ENCODE measurements at regions not wholly inside any gene's neighbourhood (a gene's known extent, or its start where the extent isn't known, plus 50 kb on each side); places are given as distances from the start of the nearest gene placed in this dataset.

- no peaks in the 10 kb centered on the region for H3K36me3 ChIP-seq
- no peak for DNase-seq
- H3K4me3 ChIP-seq = no peak overlapping the region
Measured at GRCh38 chr1:103469801-103470200, 55.7 kb upstream of the RNPC3 start.

DNA sequence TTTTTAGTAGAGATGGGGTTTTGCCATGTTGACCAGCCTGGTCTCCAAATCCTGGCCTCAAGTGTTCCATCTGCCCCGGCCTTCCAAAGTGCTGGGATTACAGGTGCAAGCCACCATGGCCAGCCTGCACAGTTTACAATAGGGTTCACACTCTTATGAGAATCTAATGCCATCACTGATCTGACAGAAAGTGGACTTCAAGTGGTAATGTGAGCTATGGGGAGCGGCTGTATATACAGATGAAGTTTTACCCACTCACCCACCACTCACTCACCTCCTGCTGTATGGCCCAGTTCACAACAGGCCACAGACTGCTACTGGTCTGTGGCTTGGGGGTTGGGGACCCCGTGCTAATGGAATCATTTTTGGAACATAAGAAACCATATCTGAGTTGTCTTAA, 58.4 kb upstream of the RNPC3 start:
- Histone ChIP-seq H3K36me3 (no peaks in the 10 kb centered on the region), H3K9me3 (no peaks in the 10 kb centered on the region), H3K27ac (no peak overlapping the region), H3K4me3 (no peak overlapping the region), H3K4me1 (no peaks in the 10 kb centered on the region), H3K27me3 (no peaks in the 10 kb centered on the region)
- no peak for TF ChIP-seq POLR2A (IDR thresholded peaks at IDR 0.05)
- TF ChIP-seq, protein P1, sequence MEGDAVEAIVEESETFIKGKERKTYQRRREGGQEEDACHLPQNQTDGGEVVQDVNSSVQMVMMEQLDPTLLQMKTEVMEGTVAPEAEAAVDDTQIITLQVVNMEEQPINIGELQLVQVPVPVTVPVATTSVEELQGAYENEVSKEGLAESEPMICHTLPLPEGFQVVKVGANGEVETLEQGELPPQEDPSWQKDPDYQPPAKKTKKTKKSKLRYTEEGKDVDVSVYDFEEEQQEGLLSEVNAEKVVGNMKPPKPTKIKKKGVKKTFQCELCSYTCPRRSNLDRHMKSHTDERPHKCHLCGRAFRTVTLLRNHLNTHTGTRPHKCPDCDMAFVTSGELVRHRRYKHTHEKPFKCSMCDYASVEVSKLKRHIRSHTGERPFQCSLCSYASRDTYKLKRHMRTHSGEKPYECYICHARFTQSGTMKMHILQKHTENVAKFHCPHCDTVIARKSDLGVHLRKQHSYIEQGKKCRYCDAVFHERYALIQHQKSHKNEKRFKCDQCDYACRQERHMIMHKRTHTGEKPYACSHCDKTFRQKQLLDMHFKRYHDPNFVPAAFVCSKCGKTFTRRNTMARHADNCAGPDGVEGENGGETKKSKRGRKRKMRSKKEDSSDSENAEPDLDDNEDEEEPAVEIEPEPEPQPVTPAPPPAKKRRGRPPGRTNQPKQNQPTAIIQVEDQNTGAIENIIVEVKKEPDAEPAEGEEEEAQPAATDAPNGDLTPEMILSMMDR (IDR thresholded peaks at IDR 0.05) = no peak
- DNase-seq = no peak

More at GRCh38 chr1:103469801-103470200, 55.7 kb upstream of the RNPC3 start:
- Histone ChIP-seq H3K4me1 (no peaks in the 10 kb centered on the region), H3K27ac (no peak overlapping the region), H3K27me3 (no peaks in the 10 kb centered on the region), H3K9me3 (no peaks in the 10 kb centered on the region)
- TF ChIP-seq, protein P1 (IDR thresholded peaks at IDR 0.05) = no peak
- no peak for TF ChIP-seq POLR2A (IDR thresholded peaks at IDR 0.05)

GRCh38 chr1:103461161-103462105, 64.1 kb upstream of the RNPC3 start:
- DNase-seq = no peak
- no peak for TF ChIP-seq POLR2A (IDR thresholded peaks at IDR 0.05)
- TF ChIP-seq, protein P1 (IDR thresholded peaks at IDR 0.05) = peak in 3 of 6 experiments; percentile 3 to 24 (median 16)
- H3K4me1 ChIP-seq = no peaks in the 10 kb centered on the region
- no peak overlapping the region for H3K4me3 ChIP-seq
- H3K9me3 ChIP-seq = no peaks in the 10 kb centered on the region
- no peak overlapping the region for H3K27ac ChIP-seq
- no peaks in the 10 kb centered on the region for H3K36me3 ChIP-seq
- H3K27me3 ChIP-seq = no peaks in the 10 kb centered on the region

GRCh38 chr1:103460511-103460910, 65.0 kb upstream of the RNPC3 start:
- Histone ChIP-seq H3K4me1 (no peaks in the 10 kb centered on the region), H3K36me3 (no peaks in the 10 kb centered on the region), H3K27me3 (no peaks in the 10 kb centered on the region), H3K27ac (no peak overlapping the region), H3K4me3 (no peak overlapping the region), H3K9me3 (no peaks in the 10 kb centered on the region)
- DNase-seq = no peak
- TF ChIP-seq POLR2A (IDR thresholded peaks at IDR 0.05) = no peak
- TF ChIP-seq, protein P1 (IDR thresholded peaks at IDR 0.05) = no peak

- no peaks in the 10 kb centered on the region for H3K4me1 ChIP-seq
- H3K27me3 ChIP-seq = no peaks in the 10 kb centered on the region
- TF ChIP-seq, protein P1 (IDR thresholded peaks at IDR 0.05) = no peak
- TF ChIP-seq POLR2A (IDR thresholded peaks at IDR 0.05) = no peak
- DNase-seq = no peak
- H3K4me3 ChIP-seq = no peak overlapping the region
- no peak overlapping the region for H3K27ac ChIP-seq
- H3K9me3 ChIP-seq = no peaks in the 10 kb centered on the region
- H3K36me3 ChIP-seq = no peaks in the 10 kb centered on the region
Measured at GRCh38 chr1:103459346-103459745, 66.2 kb upstream of the RNPC3 start.

Data from Peyer's patch (tissue), 4 donors.